ENCODE measurements at regions not wholly inside any gene's neighbourhood (a gene's known extent, or its start where the extent isn't known, plus 50 kb on each side); places are given as distances from the start of the nearest gene placed in this dataset.
A peak's percentile ranks its signal among the peaks of the same experiment; 100 is the strongest.

DNA sequence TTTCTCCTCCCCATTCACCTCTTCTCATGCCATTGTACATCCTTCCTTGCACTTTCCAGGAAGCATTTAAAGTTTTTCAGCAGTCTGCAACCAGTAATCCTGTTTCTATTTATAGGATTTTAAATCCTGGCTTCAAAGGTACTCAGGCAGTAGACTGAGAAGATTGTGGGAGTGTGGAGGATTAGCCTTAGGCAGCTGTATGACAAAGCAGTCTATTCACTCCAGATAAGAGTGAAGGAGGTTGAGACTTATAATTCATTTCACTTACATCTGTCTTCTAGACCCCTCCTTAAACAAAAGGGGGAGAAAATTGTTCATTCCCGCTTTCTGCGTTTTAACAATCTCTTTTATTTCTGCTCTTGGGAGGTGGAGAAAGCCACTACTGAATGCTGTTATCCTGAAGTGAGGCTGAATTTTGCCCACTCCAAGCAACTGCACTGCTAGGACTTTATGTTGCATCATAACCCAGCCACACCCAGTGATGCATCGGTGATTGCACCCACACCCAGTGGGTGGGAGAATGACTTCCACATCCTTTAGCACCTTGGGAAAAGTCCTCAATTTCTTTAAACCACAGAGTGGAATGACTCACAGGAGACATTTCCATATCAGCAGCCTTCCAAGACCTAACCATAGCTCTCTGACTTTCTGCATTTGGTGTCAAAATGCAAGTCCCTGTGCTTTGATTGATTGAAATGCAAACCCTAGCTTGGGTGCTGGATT lies 382.5 kb upstream of the ATP2B1 start:
- H3K27ac Mint-ChIP-seq: no peak overlapping the region
- H3K4me1 Mint-ChIP-seq (ENCODE audit: low read depth in 2 of 2): peaks cover 0 to 2% of the 10 kb centered on the region in 2 donors
- no peaks in the 10 kb centered on the region for H3K27me3 Mint-ChIP-seq
- no peak for DNase-seq
- H3K36me3 Mint-ChIP-seq (ENCODE audit: insufficient read depth): no peaks in the 10 kb centered on the region
- H3K4me3 Mint-ChIP-seq: no peak overlapping the region
- ATAC-seq (replicated peaks): peak; percentile 56
- H3K9me3 Mint-ChIP-seq: no peaks in the 10 kb centered on the region

DNA sequence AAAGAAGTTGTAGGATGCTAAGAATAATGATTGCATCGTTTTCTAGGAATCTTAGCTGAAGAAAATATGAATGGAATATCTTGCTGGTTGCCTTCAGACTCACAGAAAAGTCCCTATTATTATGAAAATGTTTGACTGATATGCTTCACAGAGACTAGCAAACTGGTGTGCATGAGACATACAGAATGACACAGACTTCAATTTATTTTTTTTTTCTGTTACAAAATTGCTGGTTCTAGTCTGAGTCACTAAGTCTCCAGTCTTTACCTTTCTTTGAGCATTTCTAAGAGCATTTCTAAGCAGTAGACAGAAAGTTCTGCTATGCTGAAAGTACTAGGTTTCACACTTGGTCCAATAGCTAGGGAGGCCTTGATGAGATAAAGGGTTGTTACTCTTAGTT lies 377.6 kb upstream of the ATP2B1 start:
- no peak overlapping the region for H3K4me3 Mint-ChIP-seq
- DNase-seq (no peak), ATAC-seq (replicated peaks) (no peak)
- H3K27me3 Mint-ChIP-seq: no peaks in the 10 kb centered on the region
- H3K4me1 Mint-ChIP-seq (ENCODE audit: low read depth in 2 of 2): no peaks in the 10 kb centered on the region
- no peak overlapping the region for H3K27ac Mint-ChIP-seq
- no peaks in the 10 kb centered on the region for H3K9me3 Mint-ChIP-seq
- H3K36me3 Mint-ChIP-seq (ENCODE audit: insufficient read depth): no peaks in the 10 kb centered on the region

DNA sequence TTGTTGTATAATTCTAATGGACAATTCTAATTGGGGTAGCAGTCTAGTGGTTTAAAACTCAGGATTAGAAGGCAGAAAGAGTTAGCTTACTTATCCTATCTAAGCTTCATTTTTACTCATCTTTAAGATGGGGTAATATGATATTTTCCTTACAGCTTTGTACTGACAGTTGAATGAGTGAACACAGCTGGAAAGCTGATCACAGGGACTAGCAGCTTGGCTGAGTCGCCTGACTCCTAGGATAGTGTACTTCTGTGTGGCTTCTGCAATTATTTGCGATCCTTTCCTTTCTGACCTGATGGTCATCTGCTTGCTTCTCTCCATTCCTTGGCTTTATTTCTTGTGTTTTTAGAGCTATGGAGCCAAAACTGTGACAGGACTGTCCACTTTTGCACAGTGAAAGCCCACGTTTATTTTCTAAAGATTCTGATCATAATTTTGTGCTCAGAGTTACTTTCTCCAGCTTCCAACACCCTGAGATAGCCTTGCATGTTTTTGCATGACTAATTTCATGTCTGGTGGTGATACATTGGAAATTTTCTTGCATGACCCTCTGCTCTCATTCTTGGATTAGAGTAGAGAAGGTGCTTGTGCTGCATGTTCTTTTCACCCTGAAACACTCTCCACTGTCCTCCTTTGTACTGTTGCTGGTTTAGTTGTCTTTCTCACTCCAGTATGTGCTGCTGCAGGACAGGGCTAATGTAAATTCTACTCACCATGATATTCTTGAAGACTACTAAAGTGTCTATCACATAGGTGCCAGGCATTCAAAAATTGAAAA lies 377.0 kb upstream of the ATP2B1 start:
- Mint-ChIP-seq H3K36me3 (ENCODE audit: insufficient read depth) (no peaks in the 10 kb centered on the region), H3K27ac (no peak overlapping the region), H3K4me3 (no peak overlapping the region), H3K9me3 (no peaks in the 10 kb centered on the region), H3K27me3 (no peaks in the 10 kb centered on the region), H3K4me1 (ENCODE audit: low read depth in 2 of 2) (no peaks in the 10 kb centered on the region)
- no peak for DNase-seq
- no peak for ATAC-seq (replicated peaks)

DNA sequence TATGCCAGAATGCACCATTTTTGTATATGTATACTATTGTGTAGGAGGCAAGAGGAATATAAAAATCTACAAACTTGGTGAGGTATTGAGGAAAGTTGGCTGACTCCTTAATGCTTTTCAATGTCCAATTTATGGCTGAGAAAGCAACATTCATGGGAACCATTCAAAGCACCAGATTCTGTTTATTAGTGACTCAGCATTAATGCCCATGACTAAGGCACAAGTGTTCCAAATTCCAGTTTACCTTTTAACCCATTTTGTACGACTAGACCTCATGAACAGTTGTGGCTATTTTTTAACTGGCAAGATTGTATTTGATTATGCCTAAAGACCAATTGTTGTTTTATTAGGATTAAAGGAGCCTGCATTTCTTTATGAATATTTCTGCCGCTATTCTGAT lies 375.4 kb upstream of the ATP2B1 start:
- DNase-seq (no peak), ATAC-seq (replicated peaks) (no peak)
- no peaks in the 10 kb centered on the region for H3K9me3 Mint-ChIP-seq
- H3K4me3 Mint-ChIP-seq: no peak overlapping the region
- H3K27ac Mint-ChIP-seq: no peak overlapping the region
- H3K27me3 Mint-ChIP-seq: no peaks in the 10 kb centered on the region
- no peaks in the 10 kb centered on the region for H3K36me3 Mint-ChIP-seq (ENCODE audit: insufficient read depth)
- no peaks in the 10 kb centered on the region for H3K4me1 Mint-ChIP-seq (ENCODE audit: low read depth in 2 of 2)

DNA sequence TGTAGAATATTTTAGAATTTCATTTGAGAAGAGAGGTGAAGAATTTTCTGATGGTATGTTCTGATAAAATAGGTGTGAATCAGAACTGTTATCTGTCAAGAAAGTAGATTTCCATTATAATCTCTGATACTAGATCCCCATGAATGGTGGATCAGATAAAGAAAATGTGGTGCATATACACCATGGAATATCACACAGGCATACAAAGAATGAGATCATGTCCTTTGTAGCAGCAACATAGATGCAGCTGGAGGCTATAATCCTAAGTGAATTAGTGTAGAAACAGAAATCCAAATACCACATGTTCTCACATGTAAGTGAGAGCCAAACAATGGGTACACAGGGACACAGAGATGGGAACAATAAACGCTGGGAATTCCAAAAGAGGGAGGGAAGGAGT lies 372.0 kb upstream of the ATP2B1 start:
- H3K4me1 Mint-ChIP-seq (ENCODE audit: low read depth in 2 of 2): peaks cover 9% of the 10 kb centered on the region in 2 donors
- H3K36me3 Mint-ChIP-seq (ENCODE audit: insufficient read depth): no peaks in the 10 kb centered on the region
- ATAC-seq (replicated peaks) (no peak), DNase-seq (no peak)
- no peak overlapping the region for H3K27ac Mint-ChIP-seq
- H3K9me3 Mint-ChIP-seq: no peaks in the 10 kb centered on the region
- H3K27me3 Mint-ChIP-seq: no peaks in the 10 kb centered on the region
- H3K4me3 Mint-ChIP-seq: no peak overlapping the region

DNA sequence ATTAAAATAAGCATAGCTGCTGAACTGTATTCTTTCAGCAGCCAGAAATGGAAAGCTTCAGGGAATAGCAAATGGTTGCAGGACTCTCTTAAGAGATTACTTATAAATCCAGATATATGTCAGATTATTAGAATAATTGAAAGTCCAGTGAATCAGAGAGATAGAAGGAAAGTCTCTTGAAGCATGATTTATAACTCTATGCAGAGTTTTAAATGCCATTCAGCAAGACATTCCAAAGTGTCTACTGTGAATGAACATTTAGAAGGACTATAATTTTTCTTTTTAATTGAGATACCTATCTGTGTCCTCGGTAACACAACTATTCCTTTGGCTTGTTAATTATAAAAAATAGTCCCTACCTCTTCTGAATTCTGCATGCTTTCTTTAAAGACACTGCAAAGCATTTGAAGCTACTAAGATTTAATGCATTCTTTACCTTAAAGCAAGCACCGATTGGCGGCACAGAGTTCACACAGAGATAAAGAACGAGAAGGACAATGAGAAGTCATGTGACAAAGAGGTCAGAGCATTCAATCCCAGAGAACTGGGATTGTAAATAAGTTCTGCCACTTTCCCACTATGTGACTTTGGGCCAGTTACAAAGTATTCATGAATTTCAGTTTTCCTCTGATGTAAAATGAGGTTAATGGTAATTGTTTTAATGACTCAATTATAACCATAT lies 371.0 kb upstream of the ATP2B1 start:
- Mint-ChIP-seq H3K4me3 (no peak overlapping the region), H3K36me3 (ENCODE audit: insufficient read depth) (no peaks in the 10 kb centered on the region), H3K27me3 (peaks cover 0 to 5% of the 10 kb centered on the region in 2 donors), H3K4me1 (ENCODE audit: low read depth in 2 of 2) (peaks cover 10 to 13% of the 10 kb centered on the region in 2 donors), H3K27ac (no peak overlapping the region), H3K9me3 (no peaks in the 10 kb centered on the region)
- no peak for DNase-seq
- ATAC-seq (replicated peaks): no peak

DNA sequence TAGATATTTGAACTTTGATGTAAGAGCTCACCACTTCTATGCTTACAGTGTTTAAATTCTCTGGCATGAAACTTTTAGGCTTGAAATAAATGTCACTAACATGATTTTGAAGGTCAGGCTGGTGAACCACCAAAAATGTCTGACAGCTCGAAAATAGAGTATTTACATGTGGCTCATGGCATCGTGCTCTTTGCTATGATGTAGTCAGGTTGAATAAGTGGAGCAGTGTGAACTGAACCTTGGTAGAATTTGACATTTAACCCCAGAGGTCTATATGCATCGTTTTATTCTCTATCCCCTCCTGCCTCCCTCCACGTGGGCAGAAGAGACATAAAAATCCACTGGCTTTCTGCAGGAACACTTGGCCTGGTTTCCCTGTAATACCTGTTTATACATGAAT lies 369.7 kb upstream of the ATP2B1 start:
- peaks cover 0 to 10% of the 10 kb centered on the region in 2 donors for H3K27me3 Mint-ChIP-seq
- no peak for ATAC-seq (replicated peaks)
- DNase-seq: no peak
- no peaks in the 10 kb centered on the region for H3K36me3 Mint-ChIP-seq (ENCODE audit: insufficient read depth)
- no peak overlapping the region for H3K27ac Mint-ChIP-seq
- H3K9me3 Mint-ChIP-seq: no peaks in the 10 kb centered on the region
- peaks cover 10 to 13% of the 10 kb centered on the region in 2 donors for H3K4me1 Mint-ChIP-seq (ENCODE audit: low read depth in 2 of 2)
- H3K4me3 Mint-ChIP-seq: no peak overlapping the region

DNA sequence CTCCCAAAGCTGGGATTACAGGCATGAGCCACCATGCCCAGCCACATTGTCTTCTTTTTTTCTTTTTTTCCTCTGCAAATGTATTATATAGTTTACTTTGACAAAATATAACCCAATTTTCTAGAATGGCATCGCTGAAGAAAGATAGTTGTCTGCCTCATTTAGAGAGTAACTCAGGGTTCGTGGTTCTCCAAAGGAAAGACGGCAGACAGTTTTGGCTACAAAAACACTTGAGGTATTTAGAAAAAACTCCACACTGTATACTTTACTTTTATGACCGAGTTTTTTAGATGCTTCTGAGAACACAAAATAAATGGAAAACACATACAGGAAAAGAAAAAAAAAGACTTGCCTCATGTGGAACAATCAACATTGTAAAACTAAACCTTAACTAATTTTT lies 369.1 kb upstream of the ATP2B1 start:
- ATAC-seq (replicated peaks) (no peak), DNase-seq (no peak)
- Mint-ChIP-seq H3K36me3 (ENCODE audit: insufficient read depth) (no peaks in the 10 kb centered on the region), H3K9me3 (no peaks in the 10 kb centered on the region), H3K4me3 (no peak overlapping the region), H3K27me3 (peaks cover 0 to 13% of the 10 kb centered on the region in 2 donors), H3K4me1 (ENCODE audit: low read depth in 2 of 2) (peaks cover 10 to 13% of the 10 kb centered on the region in 2 donors), H3K27ac (no peak overlapping the region)

DNA sequence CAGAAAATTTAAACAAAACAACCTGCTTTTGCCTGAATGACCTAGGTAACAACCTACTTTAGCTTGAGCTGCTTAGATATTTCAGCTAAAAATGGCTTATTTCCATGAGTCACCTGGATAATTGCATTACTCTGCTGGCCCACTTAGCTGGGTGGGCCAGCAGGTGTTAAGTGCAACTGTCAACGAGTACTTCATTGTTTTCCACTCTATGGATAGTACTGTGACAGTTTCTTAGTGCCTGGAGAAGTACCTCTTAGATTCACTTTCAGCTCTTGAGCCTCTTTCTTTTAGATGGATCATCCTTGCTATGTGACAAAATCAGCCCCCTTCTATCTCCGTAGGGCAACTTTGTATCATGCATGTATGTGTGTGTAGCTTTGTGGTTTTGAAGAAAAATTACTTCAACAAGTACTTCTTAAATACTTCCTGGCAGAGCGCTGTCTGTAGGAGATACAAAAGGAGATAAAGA lies 368.2 kb upstream of the ATP2B1 start:
- H3K9me3 Mint-ChIP-seq: no peaks in the 10 kb centered on the region
- peak; percentile 52 for ATAC-seq (replicated peaks)
- no peak for DNase-seq
- H3K27ac Mint-ChIP-seq: peak overlapping the region in 1 of 2 donors; percentile 24
- H3K36me3 Mint-ChIP-seq (ENCODE audit: insufficient read depth): no peaks in the 10 kb centered on the region
- H3K4me1 Mint-ChIP-seq (ENCODE audit: low read depth in 2 of 2): peaks cover 10 to 13% of the 10 kb centered on the region in 2 donors
- H3K4me3 Mint-ChIP-seq: no peak overlapping the region
- H3K27me3 Mint-ChIP-seq: peaks cover 0 to 13% of the 10 kb centered on the region in 2 donors

DNA sequence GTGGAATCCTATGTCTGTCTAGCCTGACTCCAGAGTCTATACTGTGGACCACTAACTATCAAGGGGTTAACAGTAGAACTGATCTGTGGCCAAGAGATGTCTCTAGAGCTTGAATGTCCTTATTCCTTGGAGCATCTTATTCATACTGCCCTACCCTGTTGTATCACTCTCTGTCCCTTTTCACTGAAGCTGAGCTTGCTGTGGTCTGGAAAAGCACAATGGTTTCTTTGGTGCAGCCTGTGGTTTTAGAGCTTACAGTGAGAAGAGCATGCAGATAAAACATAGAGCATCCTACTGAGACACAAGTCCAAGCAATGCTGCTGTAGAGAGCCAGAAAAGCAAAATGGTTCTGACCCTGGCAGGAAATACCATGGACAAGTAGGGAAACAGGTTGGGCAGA lies 367.0 kb upstream of the ATP2B1 start:
- peak; percentile 56 for ATAC-seq (replicated peaks)
- H3K27ac Mint-ChIP-seq: no peak overlapping the region
- no peak for DNase-seq

DNA sequence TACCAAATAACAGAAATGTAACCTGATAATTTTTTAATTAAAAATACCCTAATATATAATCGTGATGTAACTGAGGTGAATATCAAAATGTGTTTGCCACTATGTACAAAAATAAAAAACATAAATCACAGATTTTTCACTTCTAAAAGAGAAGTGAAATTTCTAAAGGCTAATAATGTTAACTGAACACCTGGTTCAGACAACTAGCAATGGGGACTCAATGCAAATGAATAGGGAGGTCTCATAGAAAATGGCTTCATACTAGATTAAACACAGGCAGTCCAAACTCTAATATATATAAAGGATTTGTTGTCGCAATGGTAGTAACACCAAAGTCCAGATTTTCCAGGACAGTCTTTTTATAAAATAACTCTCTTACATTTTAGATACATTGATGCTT lies 365.4 kb upstream of the ATP2B1 start:
- Mint-ChIP-seq H3K4me3 (no peak overlapping the region), H3K27ac (no peak overlapping the region), H3K4me1 (ENCODE audit: low read depth in 2 of 2) (peaks cover 10 to 13% of the 10 kb centered on the region in 2 donors), H3K27me3 (peaks cover 18 to 21% of the 10 kb centered on the region in 2 donors), H3K36me3 (ENCODE audit: insufficient read depth) (no peaks in the 10 kb centered on the region), H3K9me3 (no peaks in the 10 kb centered on the region)
- ATAC-seq (replicated peaks) (no peak), DNase-seq (no peak)

More for the DNA sequence above, 367.0 kb upstream of the ATP2B1 start:
- no peaks in the 10 kb centered on the region for H3K9me3 Mint-ChIP-seq
- no peaks in the 10 kb centered on the region for H3K36me3 Mint-ChIP-seq (ENCODE audit: insufficient read depth)
- H3K4me1 Mint-ChIP-seq (ENCODE audit: low read depth in 2 of 2): peaks cover 10 to 13% of the 10 kb centered on the region in 2 donors
- H3K27me3 Mint-ChIP-seq: peaks cover 11 to 14% of the 10 kb centered on the region in 2 donors
- no peak overlapping the region for H3K4me3 Mint-ChIP-seq

DNA sequence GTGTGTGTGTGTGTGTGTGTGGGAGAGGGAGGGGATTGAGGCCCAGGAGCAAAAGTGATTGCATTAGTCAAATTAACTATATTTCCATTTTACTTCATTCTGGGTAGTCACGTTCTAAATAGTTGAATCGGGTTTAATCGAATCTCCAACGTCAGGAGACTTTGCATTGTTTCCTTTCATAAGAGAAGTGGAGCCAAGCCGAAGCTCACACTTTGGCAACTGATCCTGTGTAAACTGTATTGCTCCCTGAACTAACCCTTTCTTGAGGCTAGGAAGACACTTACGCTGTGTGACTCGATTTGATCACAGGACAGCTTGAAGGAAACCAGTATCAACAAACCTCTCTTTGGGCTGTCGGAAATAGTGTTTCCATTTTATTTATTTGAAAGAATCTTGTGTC lies 363.4 kb upstream of the ATP2B1 start:
- Mint-ChIP-seq H3K9me3 (no peaks in the 10 kb centered on the region), H3K27ac (no peak overlapping the region), H3K36me3 (ENCODE audit: insufficient read depth) (no peaks in the 10 kb centered on the region), H3K27me3 (peaks cover 18 to 21% of the 10 kb centered on the region in 2 donors), H3K4me3 (no peak overlapping the region), H3K4me1 (ENCODE audit: low read depth in 2 of 2) (peaks cover 8 to 11% of the 10 kb centered on the region in 2 donors)
- no peak for ATAC-seq (replicated peaks)
- no peak for DNase-seq

DNA sequence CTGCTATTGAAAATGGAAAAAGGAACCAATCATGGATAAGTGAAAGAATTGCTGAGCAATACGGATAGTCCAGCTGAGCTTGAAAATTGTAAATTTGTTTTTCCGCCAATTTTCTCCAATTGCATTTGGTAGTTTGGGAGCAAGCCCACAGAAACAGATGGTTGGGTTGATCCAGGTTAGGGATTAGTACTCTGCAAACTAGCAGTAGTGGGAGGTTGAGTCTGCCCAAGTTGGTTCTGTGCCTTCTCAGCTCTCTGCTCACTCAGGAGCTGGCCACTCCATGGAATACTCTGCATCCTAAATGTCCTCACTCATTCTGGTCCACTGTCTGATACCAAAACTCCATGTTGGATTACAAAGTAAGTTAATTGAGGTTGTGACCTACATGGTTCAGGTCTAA lies 361.1 kb upstream of the ATP2B1 start:
- no peak for DNase-seq
- Mint-ChIP-seq H3K4me1 (ENCODE audit: low read depth in 2 of 2) (no peaks in the 10 kb centered on the region), H3K4me3 (no peak overlapping the region), H3K9me3 (no peaks in the 10 kb centered on the region), H3K36me3 (ENCODE audit: insufficient read depth) (no peaks in the 10 kb centered on the region), H3K27ac (no peak overlapping the region), H3K27me3 (peaks cover 16 to 18% of the 10 kb centered on the region in 2 donors)
- no peak for ATAC-seq (replicated peaks)
